HG03139 (cell line): ENCODE measurements at regions not wholly inside any gene's neighbourhood (a gene's known extent, or its start where the extent isn't known, plus 50 kb on each side); places are given as distances from the start of the nearest gene placed in this dataset.
A peak's percentile ranks its signal among the peaks of the same experiment; 100 is the strongest.

Experiments used
- ATAC-seq: cut with Tn5 transposase; IDR thresholded peaks from one replicate; pipeline ENCODE4 v1.9.1; 2021; ENCODE audit not compliant: unreplicated experiment

DNA sequence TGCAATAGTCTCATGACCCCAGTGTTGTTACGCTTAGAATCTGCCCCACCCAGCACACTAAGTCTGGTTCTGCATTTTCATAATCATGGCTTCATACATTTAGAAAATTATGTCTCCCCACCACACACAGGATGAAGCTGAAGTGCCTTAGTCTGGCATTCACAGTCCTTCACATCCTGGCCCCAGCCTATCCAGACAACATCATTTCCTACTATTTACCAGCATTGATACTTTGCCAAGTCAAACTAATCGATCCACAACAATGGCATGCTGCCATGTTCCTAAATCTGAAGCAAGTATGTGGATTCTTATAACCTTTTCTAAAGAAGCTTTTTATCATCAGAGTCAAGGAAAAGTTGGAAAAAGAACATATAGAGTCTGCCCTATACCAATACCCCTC, 132.4 kb upstream of the FBXL4 start:
- ATAC-seq, result no peak

DNA sequence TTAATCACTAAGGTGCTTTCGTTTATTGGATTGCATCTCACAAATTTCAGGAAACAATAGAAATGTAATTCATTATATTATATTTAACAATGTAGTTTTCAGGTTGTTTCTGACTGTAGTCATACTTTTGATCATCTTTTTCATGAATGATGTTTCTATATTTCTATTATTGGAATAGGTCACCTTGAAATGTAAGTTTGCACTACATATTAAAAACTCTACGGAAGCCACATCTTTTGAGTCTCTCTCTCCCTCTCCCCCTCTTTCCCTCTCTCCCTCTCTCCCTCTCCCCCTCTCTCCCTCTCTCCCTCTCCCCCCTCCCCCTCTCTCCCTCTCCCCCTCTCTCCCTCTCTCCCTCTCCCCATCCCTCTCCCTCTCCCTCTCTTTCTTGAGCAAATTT, 131.3 kb upstream of the FBXL4 start:
- no peak for ATAC-seq

DNA sequence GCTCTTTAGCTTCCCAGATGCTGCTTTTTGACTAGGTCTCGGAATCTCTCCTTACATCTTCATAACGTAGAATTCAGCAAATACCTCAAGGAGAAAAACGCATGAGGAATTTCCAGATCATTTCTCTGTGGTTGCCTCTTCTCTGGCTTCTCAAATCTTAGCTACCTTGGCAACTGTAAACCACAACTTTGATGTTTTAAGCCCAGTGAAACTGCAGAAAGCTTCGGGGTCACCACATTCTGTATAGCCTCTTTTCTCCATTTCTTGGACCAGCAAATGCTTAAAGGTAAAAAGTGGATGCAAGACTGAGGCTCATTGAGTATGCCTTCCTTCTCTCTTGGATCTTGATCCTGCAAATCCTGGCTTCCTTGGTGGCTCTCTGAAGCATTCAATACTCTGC, 125.5 kb upstream of the FBXL4 start:
- no peak for ATAC-seq

DNA sequence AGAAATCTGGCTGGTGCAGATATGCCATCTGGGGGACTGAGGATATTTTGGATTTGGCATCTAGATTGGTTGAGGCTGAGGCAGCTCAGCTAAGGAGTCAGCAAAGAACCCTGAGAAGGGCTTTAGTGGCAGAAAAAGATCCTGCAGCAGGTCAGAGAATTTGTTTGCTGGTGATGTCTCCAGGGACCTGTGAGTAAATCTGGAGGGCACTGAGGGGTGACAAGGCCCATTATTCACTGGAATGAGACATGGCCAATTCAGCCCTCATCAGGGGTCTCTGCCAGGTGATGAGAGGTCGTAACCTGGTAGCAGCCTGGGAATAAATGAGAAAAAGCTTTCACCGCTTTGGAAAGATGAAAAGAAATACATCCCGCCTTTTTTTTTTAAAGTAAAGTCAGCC, 118.3 kb upstream of the FBXL4 start:
- ATAC-seq, result no peak

DNA sequence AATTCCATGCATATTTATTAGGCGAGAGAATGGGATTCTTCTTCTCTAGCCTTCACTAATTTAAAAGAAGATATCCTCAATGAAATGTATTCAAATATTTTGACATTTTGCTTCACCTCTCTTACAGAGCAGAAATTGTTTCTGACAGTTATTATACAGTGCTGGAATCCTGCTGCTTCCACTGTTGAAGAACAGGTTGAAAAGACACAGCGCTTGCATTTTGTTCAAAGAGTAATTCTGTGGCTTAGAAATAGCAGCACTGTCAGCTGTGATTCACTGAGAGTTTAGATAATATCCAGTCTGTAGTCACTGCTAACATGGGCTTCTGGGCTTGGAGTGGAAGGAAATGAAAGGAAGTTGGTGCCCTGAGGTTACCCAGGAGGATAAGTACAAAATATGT, 117.1 kb upstream of the FBXL4 start:
- no peak for ATAC-seq

DNA sequence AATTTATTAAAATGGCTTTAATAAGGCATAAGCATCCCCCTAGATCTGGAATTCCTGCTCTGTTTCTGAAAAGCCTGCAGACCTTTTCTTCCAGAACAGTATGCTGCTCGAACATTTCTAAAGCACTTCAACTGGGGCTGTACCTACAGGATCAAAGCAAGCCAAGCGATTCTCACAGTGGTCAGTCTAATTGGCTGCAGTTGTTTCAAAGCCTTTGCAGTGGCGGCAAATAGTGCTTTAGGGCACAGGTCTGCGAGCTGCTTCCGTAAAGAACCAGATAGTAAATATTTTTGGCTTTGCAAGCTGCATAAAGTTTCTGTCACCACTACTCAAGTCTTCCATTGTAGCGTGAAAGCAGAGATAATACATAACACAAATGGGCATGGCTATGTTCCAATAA, 88.9 kb upstream of the FBXL4 start:
- ATAC-seq, result no peak

DNA sequence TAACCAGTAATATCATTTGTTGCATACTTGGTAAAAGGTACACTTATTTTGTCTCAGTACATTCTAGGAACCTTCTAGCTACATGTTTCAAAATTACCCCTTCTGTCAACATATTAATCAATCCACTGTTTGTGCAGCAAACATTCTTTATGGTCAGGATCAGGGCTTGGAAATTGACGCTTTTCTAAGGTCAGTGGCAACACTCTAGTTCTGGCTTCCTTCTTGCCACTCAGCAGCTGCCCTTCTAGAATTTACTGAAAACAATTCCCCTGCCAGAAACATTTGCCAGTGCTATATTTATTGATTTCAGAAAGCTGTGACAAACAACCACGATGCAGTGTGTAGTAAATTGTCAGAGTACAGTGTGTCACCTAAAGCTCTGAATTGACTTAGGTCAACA, 84.7 kb upstream of the FBXL4 start:
- no peak for ATAC-seq

DNA sequence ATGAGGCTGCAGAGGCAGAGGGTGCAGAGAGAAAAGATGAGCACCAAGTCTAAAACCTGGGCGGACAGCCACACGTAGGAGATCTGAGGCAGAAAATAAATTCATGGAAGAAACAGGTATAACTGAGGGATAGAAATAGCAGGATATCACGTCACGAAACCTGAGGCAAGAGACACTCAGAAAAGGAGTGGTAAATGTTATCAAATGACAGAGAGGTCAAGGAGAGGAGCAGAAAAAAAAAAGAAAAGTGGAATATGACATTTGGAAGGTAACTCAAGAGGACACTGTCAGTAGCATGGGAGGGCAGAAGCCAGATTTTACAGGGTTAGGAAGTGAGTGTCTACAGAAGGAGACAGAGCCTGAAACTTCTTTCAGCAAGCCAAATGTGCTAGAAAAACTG, 84.2 kb upstream of the FBXL4 start:
- no peak for ATAC-seq

DNA sequence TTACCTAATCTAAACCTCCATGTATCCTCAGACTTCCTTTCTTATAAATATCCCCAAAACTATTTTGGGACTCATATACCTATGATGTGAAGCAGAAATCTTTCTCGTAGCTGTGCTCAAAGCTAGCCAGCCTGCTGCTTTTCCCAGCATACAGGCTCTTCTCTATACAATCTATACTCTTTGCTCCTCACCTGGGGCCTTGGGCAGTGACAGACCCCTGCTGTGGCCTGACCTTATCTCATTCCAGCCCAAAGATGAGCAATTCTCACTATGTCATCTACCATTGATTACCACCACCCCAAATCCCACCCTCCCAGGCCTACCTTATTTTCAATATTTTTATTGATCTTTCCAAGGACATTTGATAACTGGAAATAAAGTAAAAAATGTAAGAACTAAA, 83.2 kb upstream of the FBXL4 start:
- ATAC-seq, result no peak

DNA sequence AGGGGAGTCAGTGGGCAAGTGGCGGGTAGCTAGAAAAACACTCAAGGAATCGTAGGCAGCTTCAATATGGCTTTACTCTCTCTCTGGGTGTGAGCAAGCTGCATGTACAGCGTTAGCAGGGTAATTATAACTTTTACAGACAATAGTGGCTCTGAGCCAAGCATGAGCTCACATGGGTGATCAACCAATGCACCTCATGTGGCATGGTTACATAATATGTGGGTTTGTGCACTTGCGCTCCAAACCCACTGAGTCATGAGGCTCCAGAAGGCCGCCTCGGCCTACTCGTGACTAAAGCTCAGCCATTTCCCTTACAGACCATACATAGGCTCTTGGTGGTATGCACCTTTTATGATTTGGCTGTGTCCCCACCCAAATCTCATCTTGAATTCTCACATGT, 78.4 kb upstream of the FBXL4 start:
- no peak for ATAC-seq

DNA sequence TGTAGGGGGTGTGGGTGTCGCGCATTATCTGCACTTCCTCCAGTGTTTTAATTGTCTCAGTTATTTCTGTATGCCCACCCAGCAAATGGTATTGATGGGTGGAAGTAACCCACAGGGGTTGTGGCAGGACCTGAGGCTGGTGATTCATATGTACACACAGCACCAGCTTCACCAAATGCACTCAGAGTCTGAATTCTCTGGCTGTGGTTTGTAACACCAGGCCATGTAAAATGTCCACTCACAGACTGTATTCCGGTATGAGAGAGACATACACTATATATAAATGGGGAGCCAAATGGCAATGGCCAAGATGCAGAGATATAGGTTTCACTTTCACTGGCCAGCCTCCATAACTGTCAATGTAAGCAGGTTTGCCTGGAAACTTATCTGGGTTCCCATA, 76.3 kb upstream of the FBXL4 start:
- ATAC-seq, result no peak

DNA sequence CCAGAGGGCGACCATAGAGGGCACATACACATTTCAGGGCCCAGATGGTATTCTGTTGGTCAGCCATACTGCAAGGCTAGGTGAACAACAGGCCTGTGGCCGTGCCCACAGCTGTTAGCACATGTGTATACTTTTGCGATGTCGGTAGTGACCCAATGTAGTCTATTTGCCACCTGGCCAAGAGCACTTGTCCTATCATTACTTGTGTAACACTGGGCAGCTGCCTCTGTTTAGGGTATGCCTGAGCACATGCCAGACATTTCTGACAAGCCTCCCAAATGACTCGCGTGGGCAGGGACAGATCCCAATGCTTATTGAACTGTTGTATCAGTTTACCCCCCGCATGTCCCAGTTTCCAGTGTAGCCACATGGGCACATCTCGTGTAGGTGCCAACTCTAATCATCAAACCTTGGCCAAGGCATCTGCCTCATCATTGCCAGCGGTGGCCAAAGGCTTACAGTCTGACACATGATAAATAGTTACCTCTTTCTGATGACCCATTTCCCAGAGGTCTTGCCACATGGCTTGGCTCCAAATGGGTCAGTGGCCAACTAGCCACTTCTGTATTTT, 74.4 kb upstream of the FBXL4 start:
- ATAC-seq, result no peak

DNA sequence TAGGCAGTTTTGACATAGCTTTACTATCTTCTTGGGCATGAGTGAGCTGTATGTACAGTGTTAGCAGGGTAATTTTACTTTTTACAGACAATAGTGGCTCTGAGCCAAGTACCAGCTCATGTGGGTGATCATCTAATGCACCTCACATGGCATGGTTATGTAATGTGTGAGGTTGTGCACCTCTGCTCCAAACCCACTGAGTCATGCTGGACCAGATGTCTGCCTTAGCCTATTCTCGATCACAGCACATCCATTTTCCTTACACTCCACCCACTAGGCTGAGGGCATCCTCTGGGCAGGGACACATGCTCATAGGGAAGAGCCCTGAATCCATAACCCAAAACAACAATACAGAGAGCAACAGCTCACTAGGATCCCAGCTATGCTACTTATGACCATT, 71.6 kb upstream of the FBXL4 start:
- no peak for ATAC-seq

DNA sequence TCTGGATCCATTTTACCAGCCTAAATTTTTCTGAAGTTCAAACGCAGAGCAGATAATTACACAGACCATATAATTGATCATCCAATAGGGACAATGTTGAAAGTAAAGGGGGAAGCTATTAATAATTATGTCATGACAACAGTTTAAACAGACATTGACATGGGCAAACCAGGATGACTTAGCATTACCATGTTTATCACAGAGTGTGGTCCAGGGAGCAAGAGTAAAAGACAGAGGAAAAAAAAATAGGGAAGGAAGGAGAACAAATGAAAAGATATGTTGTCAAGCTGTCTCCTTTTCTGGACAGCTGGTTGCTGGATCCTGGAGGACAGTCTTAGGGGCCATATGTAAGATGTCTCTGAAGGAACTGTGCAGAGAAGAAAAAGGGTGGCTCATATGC, 69.4 kb upstream of the FBXL4 start:
- no peak for ATAC-seq

DNA sequence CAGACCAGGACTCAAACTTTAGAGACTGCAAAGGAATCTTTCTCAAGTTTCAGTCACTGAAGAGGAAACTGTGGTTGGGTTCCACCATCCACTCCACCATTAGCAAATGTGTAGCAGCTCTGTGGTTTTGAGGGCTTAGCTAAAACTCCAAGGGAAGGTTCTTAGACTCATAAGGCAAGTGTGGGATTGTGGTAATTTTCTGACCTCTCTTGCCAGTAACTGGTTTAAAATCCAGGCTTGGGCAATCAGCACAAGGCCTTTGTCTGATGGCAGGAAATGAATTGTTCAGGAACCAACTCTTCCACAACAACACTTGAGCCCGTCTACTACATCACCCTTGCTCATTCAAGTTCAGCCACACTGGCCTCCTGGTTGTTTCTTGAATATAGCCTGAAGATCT, 68.6 kb upstream of the FBXL4 start:
- peak; percentile 57 for ATAC-seq

DNA sequence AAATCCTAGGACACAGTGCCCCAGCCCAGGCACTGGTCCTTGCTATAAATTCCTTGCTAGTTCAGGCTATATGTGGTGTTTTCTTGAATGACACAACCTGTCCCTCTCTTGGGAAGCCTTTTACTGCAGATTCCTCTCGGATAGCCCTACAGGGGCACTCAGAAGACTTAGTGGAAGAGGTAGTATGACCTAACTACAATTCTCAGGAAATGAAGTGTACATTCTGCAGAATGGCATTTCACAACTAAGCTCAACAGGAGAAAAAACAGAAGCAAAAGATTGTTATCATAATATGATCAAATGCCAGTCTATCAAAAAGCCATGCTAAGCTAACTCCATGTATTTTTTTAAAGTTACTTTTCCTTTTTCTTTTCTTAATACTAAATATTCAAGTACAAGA, 66.3 kb upstream of the FBXL4 start:
- no peak for ATAC-seq

DNA sequence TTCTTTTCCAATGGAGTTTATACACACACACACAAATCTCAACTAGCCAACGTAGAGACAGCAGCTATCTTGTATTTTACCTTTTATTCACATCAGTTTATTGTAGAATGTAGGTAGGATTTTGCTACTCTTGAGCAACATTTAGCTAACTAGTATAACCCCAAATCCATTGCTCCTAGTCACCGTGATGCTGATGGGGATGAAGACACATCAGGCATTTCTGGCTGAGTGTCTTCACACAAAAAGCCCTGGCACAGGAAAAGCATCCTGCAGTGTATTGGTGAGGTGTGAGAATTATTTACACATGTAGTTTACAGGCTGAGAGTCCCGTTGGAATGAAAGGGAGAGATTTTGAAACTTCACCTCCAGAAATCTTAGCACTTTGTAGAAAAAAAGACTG, 65.9 kb upstream of the FBXL4 start:
- no peak for ATAC-seq

DNA sequence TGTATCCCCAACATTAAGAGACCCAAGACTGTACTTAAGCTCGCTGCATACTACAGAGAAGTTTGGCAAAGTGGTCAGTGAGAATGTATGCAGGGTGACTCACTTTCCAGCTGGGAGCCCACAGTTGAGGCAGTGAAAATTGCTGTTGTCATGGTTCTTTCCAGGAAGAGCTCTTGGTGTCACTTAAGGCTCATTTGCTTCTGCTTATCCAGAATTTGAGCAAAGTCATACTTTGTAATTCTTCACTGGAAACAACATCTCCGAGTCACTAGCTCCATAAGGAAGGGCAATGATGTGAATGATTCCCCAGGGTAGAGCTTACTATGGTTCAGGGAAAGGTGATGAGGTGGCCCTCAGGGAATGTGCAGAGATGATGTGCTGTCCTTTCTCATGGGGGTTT, 65.4 kb upstream of the FBXL4 start:
- ATAC-seq, result no peak

DNA sequence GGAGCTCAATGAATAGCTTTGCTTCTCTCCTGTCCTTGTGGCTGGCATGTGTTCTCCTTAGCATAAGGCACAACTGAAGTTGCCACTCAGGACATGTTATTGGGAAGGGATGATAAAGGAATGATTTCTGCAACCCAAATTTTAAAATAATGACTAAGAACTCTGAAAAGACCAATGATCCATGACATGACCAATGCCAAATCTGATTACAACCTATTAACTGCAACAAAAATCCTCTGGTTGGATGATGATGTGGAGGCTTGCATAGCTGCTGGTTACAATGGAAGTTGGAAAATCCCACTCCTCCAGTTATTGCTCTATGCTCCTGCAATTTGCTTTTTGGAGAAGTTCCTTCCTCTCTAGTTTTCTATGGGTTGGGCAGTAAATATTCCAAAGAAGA, 63.4 kb upstream of the FBXL4 start:
- no peak for ATAC-seq

DNA sequence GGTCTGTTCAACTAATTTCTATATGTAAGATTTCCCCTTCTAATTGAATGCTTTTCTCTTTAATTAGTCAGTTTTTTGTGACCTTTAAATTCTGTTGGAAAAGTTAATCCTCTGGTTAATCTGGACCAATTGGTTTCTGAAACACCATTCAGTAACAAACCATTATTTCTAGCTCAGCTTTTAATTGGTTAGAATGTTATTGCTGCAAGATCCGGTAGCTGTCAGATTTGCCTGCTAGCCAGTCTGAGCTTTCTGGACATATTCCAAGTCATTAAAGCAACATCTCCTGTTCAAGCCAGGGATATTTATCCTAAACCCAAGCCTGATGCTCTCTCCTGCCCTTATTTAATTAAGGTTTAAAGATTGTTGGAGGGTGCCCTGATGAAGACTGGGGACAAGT, 55.1 kb upstream of the FBXL4 start:
- ATAC-seq, result no peak

DNA sequence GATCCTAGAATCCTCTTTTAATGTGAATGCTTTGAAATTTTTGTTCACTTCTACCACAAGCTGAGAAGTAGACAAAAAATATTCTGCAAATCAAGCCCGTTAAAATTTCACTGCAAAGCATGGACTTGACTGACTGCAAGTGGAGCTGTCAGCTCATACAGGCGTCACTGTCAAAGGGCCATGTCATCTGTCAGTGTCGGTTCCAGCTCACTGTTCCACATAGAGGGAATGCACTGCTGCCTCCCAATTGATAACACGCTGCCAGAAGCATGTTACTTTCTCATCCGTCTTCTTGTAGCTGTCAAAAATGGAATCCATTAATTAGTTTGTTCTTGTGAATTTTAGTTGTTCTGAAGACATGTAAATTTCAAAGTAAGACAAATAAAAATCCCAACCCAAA, 50.4 kb upstream of the FBXL4 start:
- ATAC-seq, result no peak
